ENCODE measurements at regions not wholly inside any gene's neighbourhood (a gene's known extent, or its start where the extent isn't known, plus 50 kb on each side); places are given as distances from the start of the nearest gene placed in this dataset.

- H3K9me3 ChIP-seq (ENCODE audit: control insufficient read depth, low read length) = no peaks in the 10 kb centered on the region
- no peak overlapping the region for H3K27ac ChIP-seq
- no peak for TF ChIP-seq CTCF (IDR thresholded peaks at IDR 0.05)
- no peaks in the 10 kb centered on the region for H3K36me3 ChIP-seq (ENCODE audit: control insufficient read depth, insufficient read depth, low read length)
- no peak overlapping the region for H3K4me3 ChIP-seq (ENCODE audit: low read depth, low read length)
- no peaks in the 10 kb centered on the region for H3K79me2 ChIP-seq
- H3K9ac ChIP-seq = no peak overlapping the region
- H3K27me3 ChIP-seq (ENCODE audit: control insufficient read depth, insufficient read depth, low read length) = no peaks in the 10 kb centered on the region
- no peak overlapping the region for H3K4me2 ChIP-seq (ENCODE audit: low read length)
- H2AFZ ChIP-seq = no peak overlapping the region
- H3K4me1 ChIP-seq = no peaks in the 10 kb centered on the region
Measured at GRCh38 chr13:87894059-87894458, 222.9 kb downstream of the SLITRK5 start.

- no peaks in the 10 kb centered on the region for H3K9me3 ChIP-seq (ENCODE audit: control insufficient read depth, low read length)
- H3K36me3 ChIP-seq (ENCODE audit: control insufficient read depth, insufficient read depth, low read length) = no peaks in the 10 kb centered on the region
- no peaks in the 10 kb centered on the region for H3K79me2 ChIP-seq
- no peak overlapping the region for H3K9ac ChIP-seq
- H3K27me3 ChIP-seq (ENCODE audit: control insufficient read depth, insufficient read depth, low read length) = no peaks in the 10 kb centered on the region
- TF ChIP-seq CTCF (IDR thresholded peaks at IDR 0.05) = no peak
- no peak overlapping the region for H2AFZ ChIP-seq
- H3K4me2 ChIP-seq (ENCODE audit: low read length) = no peak overlapping the region
- no peak overlapping the region for H3K27ac ChIP-seq
- no peaks in the 10 kb centered on the region for H3K4me1 ChIP-seq
- no peak overlapping the region for H3K4me3 ChIP-seq (ENCODE audit: low read depth, low read length)
Measured at GRCh38 chr13:87903553-87903952, 232.4 kb downstream of the SLITRK5 start.

- H3K27me3 ChIP-seq (ENCODE audit: control insufficient read depth, insufficient read depth, low read length) = no peaks in the 10 kb centered on the region
Measured at GRCh38 chr13:87906411-87906810, 235.2 kb downstream of the SLITRK5 start.

GRCh38 chr13:87907202-87907601, 236.0 kb downstream of the SLITRK5 start:
- H3K27ac ChIP-seq = no peak overlapping the region
- H3K4me1 ChIP-seq = no peaks in the 10 kb centered on the region
- no peaks in the 10 kb centered on the region for H3K9me3 ChIP-seq (ENCODE audit: control insufficient read depth, low read length)
- H3K4me2 ChIP-seq (ENCODE audit: low read length) = no peak overlapping the region
- no peak for TF ChIP-seq CTCF (IDR thresholded peaks at IDR 0.05)
- H3K79me2 ChIP-seq = no peaks in the 10 kb centered on the region
- no peaks in the 10 kb centered on the region for H3K36me3 ChIP-seq (ENCODE audit: control insufficient read depth, insufficient read depth, low read length)
- H3K9ac ChIP-seq = no peak overlapping the region
- H2AFZ ChIP-seq = no peak overlapping the region
- no peak overlapping the region for H3K4me3 ChIP-seq (ENCODE audit: low read depth, low read length)
- no peaks in the 10 kb centered on the region for H3K27me3 ChIP-seq (ENCODE audit: control insufficient read depth, insufficient read depth, low read length)

More at GRCh38 chr13:87906411-87906810, 235.2 kb downstream of the SLITRK5 start:
- TF ChIP-seq CTCF (IDR thresholded peaks at IDR 0.05) = no peak
- Histone ChIP-seq H3K79me2 (no peaks in the 10 kb centered on the region), H3K36me3 (ENCODE audit: control insufficient read depth, insufficient read depth, low read length) (no peaks in the 10 kb centered on the region), H3K9me3 (ENCODE audit: control insufficient read depth, low read length) (no peaks in the 10 kb centered on the region), H3K9ac (no peak overlapping the region), H3K4me3 (ENCODE audit: low read depth, low read length) (no peak overlapping the region), H3K4me2 (ENCODE audit: low read length) (no peak overlapping the region), H2AFZ (no peak overlapping the region), H3K27ac (no peak overlapping the region), H3K4me1 (no peaks in the 10 kb centered on the region)

GRCh38 chr13:87919956-87920355, 248.8 kb downstream of the SLITRK5 start:
- Histone ChIP-seq H3K4me1 (no peaks in the 10 kb centered on the region), H3K4me3 (ENCODE audit: low read depth, low read length) (no peak overlapping the region), H3K27ac (no peak overlapping the region), H3K9ac (no peak overlapping the region), H3K27me3 (ENCODE audit: control insufficient read depth, insufficient read depth, low read length) (no peaks in the 10 kb centered on the region), H3K79me2 (no peaks in the 10 kb centered on the region), H3K36me3 (ENCODE audit: control insufficient read depth, insufficient read depth, low read length) (no peaks in the 10 kb centered on the region), H3K9me3 (ENCODE audit: control insufficient read depth, low read length) (no peaks in the 10 kb centered on the region), H3K4me2 (ENCODE audit: low read length) (no peak overlapping the region), H2AFZ (no peak overlapping the region)
- no peak for TF ChIP-seq CTCF (IDR thresholded peaks at IDR 0.05)

Data from parathyroid adenoma (tissue), 2 donors.